Esophagus squamous epithelium (tissue), 4 donors: ENCODE measurements at regions not wholly inside any gene's neighbourhood (a gene's known extent, or its start where the extent isn't known, plus 50 kb on each side); places are given as distances from the start of the nearest gene placed in this dataset.

Experiments
- POLR2A ChIP-seq, 4 donors: fragments of 450-650 bp; IDR thresholded peaks; one replicate each; pipeline ENCODE4 v1.6.1; 2017; ENCODE audit warnings: antibody characterized with exemption in 4 of 4, mild to moderate bottlenecking in 4 of 4, moderate library complexity in 3 of 4
- TF ChIP-seq, protein P1 (sequence below), 6 experiments: fragments of 450-650 bp in 4 of 6; fragments of 200-600 bp in 2 of 6; sonication (generic) in 2 of 6; IDR thresholded peaks; one replicate each; pipeline ENCODE4 v1.5.1; 2016 to 2019; ENCODE audit warnings: antibody characterized with exemption in 6 of 6, mild to moderate bottlenecking in 4 of 6, moderate library complexity in 4 of 6

GRCh38 chr1:60126723-60127122 is 53.2 kb upstream of the C1orf87 start:
- no peak for TF ChIP-seq POLR2A (IDR thresholded peaks at IDR 0.05)
- TF ChIP-seq, protein P1, sequence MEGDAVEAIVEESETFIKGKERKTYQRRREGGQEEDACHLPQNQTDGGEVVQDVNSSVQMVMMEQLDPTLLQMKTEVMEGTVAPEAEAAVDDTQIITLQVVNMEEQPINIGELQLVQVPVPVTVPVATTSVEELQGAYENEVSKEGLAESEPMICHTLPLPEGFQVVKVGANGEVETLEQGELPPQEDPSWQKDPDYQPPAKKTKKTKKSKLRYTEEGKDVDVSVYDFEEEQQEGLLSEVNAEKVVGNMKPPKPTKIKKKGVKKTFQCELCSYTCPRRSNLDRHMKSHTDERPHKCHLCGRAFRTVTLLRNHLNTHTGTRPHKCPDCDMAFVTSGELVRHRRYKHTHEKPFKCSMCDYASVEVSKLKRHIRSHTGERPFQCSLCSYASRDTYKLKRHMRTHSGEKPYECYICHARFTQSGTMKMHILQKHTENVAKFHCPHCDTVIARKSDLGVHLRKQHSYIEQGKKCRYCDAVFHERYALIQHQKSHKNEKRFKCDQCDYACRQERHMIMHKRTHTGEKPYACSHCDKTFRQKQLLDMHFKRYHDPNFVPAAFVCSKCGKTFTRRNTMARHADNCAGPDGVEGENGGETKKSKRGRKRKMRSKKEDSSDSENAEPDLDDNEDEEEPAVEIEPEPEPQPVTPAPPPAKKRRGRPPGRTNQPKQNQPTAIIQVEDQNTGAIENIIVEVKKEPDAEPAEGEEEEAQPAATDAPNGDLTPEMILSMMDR (IDR thresholded peaks at IDR 0.05): no peak
